NB4 (cell line): ENCODE measurements at regions not wholly inside any gene's neighbourhood (a gene's known extent, or its start where the extent isn't known, plus 50 kb on each side); places are given as distances from the start of the nearest gene placed in this dataset.

ENCODE experiments used
- DNase-seq: peaks from one replicate; pipeline ENCODE4 v3.0.0; 2010; ENCODE audit warnings: low read depth
- H3K4me3 ChIP-seq: one replicate; pipeline ENCODE4 v1.5.1; 2011; ENCODE audit warnings: mild to moderate bottlenecking, low read depth, low read length, moderate library complexity
- CTCF ChIP-seq: IDR thresholded peaks from one replicate; pipeline ENCODE4 v1.5.1; 2012; ENCODE audit warnings: low read depth, low read length
- MAX ChIP-seq: IDR thresholded peaks from 2 replicates; pipeline ENCODE4 v1.6.1; 2011; ENCODE audit warnings: low read depth, low read length
- MYC ChIP-seq: IDR thresholded peaks from 2 replicates; pipeline ENCODE4 v1.6.1; 2011; ENCODE audit warnings: low read depth, low read length
- POLR2A ChIP-seq: IDR thresholded peaks from 2 replicates; pipeline ENCODE4 v1.6.1; 2011; ENCODE audit warnings: mild to moderate bottlenecking; ENCODE audit not compliant: insufficient read length; ENCODE audit errors: extremely low read depth

GRCh38 chr14:53336729-53337128 is 183.6 kb upstream of the DDHD1 start:
- H3K4me3 ChIP-seq = no peak overlapping the region
- no peak for DNase-seq
- no peak for TF ChIP-seq CTCF
- TF ChIP-seq POLR2A = no peak
- no peak for TF ChIP-seq MAX
- no peak for TF ChIP-seq MYC

- DNase-seq = no peak
- TF ChIP-seq MAX (no peak), POLR2A (no peak), MYC (no peak), CTCF (no peak)
- no peak overlapping the region for H3K4me3 ChIP-seq
These were observed 180.7 kb upstream of the DDHD1 start for GRCh38 chr14:53333809-53334208.

- H3K4me3 ChIP-seq = no peak overlapping the region
- DNase-seq = no peak
- TF ChIP-seq CTCF = no peak
These were observed 178.8 kb upstream of the DDHD1 start for GRCh38 chr14:53331921-53332320.

- H3K4me3 ChIP-seq = no peak overlapping the region
- DNase-seq = no peak
- no peak for TF ChIP-seq CTCF
- TF ChIP-seq POLR2A = no peak
- TF ChIP-seq MAX = no peak
- no peak for TF ChIP-seq MYC
These were observed 178.1 kb upstream of the DDHD1 start for GRCh38 chr14:53331247-53331646.

- DNase-seq = no peak
- TF ChIP-seq MAX (no peak), POLR2A (no peak), CTCF (no peak), MYC (no peak)
These were observed 177.3 kb upstream of the DDHD1 start for GRCh38 chr14:53330441-53330840.

GRCh38 chr14:53328841-53329240 is 175.7 kb upstream of the DDHD1 start:
- TF ChIP-seq MYC (no peak), MAX (no peak), CTCF (no peak), POLR2A (no peak)
- DNase-seq = no peak
- H3K4me3 ChIP-seq = no peak overlapping the region

More at GRCh38 chr14:53330441-53330840, 177.3 kb upstream of the DDHD1 start:
- no peak overlapping the region for H3K4me3 ChIP-seq
